Gastroesophageal sphincter (tissue), 4 donors: ENCODE measurements at regions not wholly inside any gene's neighbourhood (a gene's known extent, or its start where the extent isn't known, plus 50 kb on each side); places are given as distances from the start of the nearest gene placed in this dataset.

Experiments
- ATAC-seq: fragments of 150-250 bp; one replicate; pipeline ENCODE4 v1.9.1; 2016; ENCODE audit warnings: mild to moderate bottlenecking, moderate library complexity
- H3K27ac ChIP-seq, 4 donors: fragments of 200-600 bp; sonication (generic) in 3 of 4; 1 replicate in 3 of 4; 2 replicates in 1 of 4; pipeline ENCODE4 v1.5.1; 2016 to 2019
- H3K27me3 ChIP-seq: fragments of 200-600 bp; sonication (generic); one replicate; pipeline ENCODE4 v1.5.1; 2019
- H3K36me3 ChIP-seq, 2 donors: fragments of 200-600 bp; sonication (generic); one replicate each; pipeline ENCODE4 v1.5.1; 2019; ENCODE audit warnings: control low read depth in 1 of 2
- H3K4me1 ChIP-seq, 3 donors: fragments of 200-600 bp; sonication (generic); 1 replicate in 2 of 3; 2 replicates in 1 of 3; pipeline ENCODE4 v1.5.1; 2016 to 2019; ENCODE audit warnings: control low read depth in 2 of 3
- H3K4me3 ChIP-seq, 2 donors: fragments of 200-600 bp; sonication (generic); one replicate each; pipeline ENCODE4 v1.5.1; 2019; ENCODE audit warnings: mild to moderate bottlenecking in 1 of 2, moderate library complexity in 1 of 2
- H3K9me3 ChIP-seq, 3 donors: fragments of 200-600 bp; sonication (generic); one replicate each; pipeline ENCODE4 v1.5.1; 2017 to 2019; ENCODE audit warnings: control low read depth in 2 of 3
- EP300 ChIP-seq: sonication (generic); formaldehyde crosslinking; IDR thresholded peaks from one replicate; pipeline ENCODE4 v1.6.1; 2017; ENCODE audit warnings: antibody characterized with exemption, mild to moderate bottlenecking
- POLR2A ChIP-seq, 2 donors: fragments of 450-650 bp; IDR thresholded peaks; one replicate each; pipeline ENCODE4 v1.6.1; 2017; ENCODE audit warnings: antibody characterized with exemption in 2 of 2, mild to moderate bottlenecking in 2 of 2, moderate library complexity in 1 of 2
- POLR2AphosphoS5 ChIP-seq: sonication (generic); formaldehyde crosslinking; IDR thresholded peaks from one replicate; pipeline ENCODE4 v1.6.1; 2017; ENCODE audit warnings: antibody characterized with exemption
- WGBS, 2 donors: methylation state at CpG; one replicate each; pipeline ENCODE4 v1.1.5; 2018; ENCODE audit warnings: low coverage in 1 of 2; 5-methylcytosine and 5-hydroxymethylcytosine counted together
- TF ChIP-seq, protein P1 (sequence below), 4 experiments: fragments of 200-600 bp in 2 of 4; fragments of 450-650 bp in 2 of 4; sonication (generic) in 1 of 4; IDR thresholded peaks; one replicate each; pipeline ENCODE4 v1.5.1; 2017 to 2019; ENCODE audit warnings: antibody characterized with exemption in 4 of 4, mild to moderate bottlenecking in 2 of 4, moderate library complexity in 2 of 4

DNA sequence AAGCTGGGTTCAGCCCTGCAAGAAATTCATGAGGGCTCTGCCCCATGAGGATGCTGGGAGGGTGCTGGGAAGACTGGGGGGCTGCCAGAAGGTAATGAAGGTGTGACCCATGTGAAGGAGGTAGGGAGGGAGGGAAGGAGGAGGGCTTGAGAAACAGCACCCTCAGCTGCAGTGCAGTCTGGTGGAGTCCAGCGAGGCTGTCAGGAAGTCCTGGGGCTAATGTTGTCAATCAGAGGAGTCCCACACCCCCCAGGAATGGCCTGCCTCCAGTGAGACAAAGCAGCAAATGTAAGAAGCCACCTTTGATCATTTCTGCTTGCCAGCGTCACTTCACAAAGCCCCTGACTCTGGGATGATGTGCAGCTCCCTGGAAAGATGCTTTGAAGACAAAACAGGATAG lies 248.4 kb downstream of the SH3BP4 start:
- ATAC-seq: no peak
- TF ChIP-seq, protein P1, sequence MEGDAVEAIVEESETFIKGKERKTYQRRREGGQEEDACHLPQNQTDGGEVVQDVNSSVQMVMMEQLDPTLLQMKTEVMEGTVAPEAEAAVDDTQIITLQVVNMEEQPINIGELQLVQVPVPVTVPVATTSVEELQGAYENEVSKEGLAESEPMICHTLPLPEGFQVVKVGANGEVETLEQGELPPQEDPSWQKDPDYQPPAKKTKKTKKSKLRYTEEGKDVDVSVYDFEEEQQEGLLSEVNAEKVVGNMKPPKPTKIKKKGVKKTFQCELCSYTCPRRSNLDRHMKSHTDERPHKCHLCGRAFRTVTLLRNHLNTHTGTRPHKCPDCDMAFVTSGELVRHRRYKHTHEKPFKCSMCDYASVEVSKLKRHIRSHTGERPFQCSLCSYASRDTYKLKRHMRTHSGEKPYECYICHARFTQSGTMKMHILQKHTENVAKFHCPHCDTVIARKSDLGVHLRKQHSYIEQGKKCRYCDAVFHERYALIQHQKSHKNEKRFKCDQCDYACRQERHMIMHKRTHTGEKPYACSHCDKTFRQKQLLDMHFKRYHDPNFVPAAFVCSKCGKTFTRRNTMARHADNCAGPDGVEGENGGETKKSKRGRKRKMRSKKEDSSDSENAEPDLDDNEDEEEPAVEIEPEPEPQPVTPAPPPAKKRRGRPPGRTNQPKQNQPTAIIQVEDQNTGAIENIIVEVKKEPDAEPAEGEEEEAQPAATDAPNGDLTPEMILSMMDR (IDR thresholded peaks at IDR 0.05): no peak
- TF ChIP-seq POLR2AphosphoS5 (no peak), EP300 (no peak), POLR2A (IDR thresholded peaks at IDR 0.05) (no peak)
- no peak overlapping the region for H3K27ac ChIP-seq
- no peak overlapping the region for H3K4me3 ChIP-seq
- H3K4me1 ChIP-seq: no peaks in the 10 kb centered on the region
- H3K36me3 ChIP-seq: no peaks in the 10 kb centered on the region
- H3K9me3 ChIP-seq: no peaks in the 10 kb centered on the region
- H3K27me3 ChIP-seq: peaks cover 9% of the 10 kb centered on the region
- 53 to 73% methylated on average over 2 of the region's 2 CpGs for WGBS, 2 donors

DNA sequence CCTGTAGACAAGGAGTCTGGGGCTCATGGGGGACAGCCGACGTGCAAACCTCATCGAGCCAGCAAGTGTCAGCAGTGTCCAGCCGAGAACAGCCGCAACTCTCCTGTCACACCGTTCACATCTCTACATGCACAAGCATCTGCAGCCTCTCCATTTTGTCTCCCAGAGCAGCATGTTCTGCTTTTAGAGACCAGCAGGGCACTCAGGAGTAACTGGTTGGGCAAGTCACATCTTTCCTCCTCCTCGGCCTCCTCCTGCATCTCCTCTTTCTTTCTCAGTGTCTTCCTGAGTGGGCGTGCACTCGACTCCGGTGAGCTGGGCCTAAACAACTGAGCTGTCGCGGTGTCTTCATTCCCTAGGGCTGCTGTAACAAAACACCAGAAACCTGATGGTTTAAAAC lies 249.9 kb downstream of the SH3BP4 start:
- Histone ChIP-seq H3K27me3 (peaks cover 8% of the 10 kb centered on the region), H3K4me3 (no peak overlapping the region), H3K4me1 (no peaks in the 10 kb centered on the region), H3K36me3 (no peaks in the 10 kb centered on the region), H3K9me3 (no peaks in the 10 kb centered on the region), H3K27ac (no peak overlapping the region)
- no peak for ATAC-seq
- TF ChIP-seq POLR2AphosphoS5 (no peak), POLR2A (IDR thresholded peaks at IDR 0.05) (no peak), EP300 (no peak)
- TF ChIP-seq, protein P1 (IDR thresholded peaks at IDR 0.05): no peak
- WGBS, 2 donors: 45 to 88% methylated on average over 4 to 11 of the region's 12 CpGs

DNA sequence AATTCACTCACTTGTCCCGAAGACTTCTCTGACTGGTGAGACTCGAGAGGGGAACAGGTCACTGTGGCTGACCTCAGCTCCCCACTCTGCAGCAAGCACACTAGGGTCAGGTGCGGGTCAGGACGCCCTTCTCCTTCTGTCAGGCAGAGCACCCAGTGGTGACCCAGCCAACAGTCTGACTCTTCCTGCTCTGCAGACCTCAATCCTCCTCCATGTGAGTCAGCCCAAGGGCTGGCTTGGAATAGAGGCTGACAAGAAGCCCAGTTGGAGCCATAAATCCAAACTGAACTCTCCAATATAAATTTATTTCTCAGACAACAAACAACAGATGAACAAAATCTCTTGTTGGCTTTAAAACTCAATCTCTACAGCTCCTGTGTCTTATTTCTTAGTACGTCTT lies 253.1 kb downstream of the SH3BP4 start:
- no peak for ATAC-seq
- H3K4me3 ChIP-seq: no peak overlapping the region
- no peaks in the 10 kb centered on the region for H3K4me1 ChIP-seq
- H3K36me3 ChIP-seq: no peaks in the 10 kb centered on the region
- H3K9me3 ChIP-seq: peaks cover 0 to 3% (median 0%) of the 10 kb centered on the region in 3 donors
- TF ChIP-seq POLR2A (IDR thresholded peaks at IDR 0.05) (no peak), POLR2AphosphoS5 (no peak), EP300 (no peak)
- TF ChIP-seq, protein P1 (IDR thresholded peaks at IDR 0.05): no peak
- no peak overlapping the region for H3K27ac ChIP-seq
- H3K27me3 ChIP-seq: peaks cover 21% of the 10 kb centered on the region
- 62 to 93% methylated on average over 1 to 3 of the region's 5 CpGs for WGBS, 2 donors

DNA sequence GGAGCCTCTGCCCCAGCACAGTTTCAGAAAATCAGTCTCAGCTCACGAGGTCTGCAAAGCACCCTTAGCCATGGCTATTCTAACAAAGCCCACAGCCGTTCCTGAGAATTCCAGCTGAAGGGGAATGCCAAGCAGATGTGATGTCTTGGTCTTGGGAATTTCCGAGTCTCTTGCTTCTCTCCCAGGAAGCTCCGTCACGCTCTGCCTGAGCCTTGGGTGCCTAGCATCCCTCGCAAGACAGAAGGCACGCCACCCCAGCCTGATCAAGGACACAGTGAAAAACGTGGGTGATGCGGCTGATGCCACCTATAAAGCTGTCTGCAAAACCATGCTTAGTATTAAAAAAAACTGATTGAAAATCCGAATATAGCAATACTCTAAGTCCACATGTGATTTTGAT lies 254.6 kb downstream of the SH3BP4 start:
- TF ChIP-seq POLR2AphosphoS5 (no peak), POLR2A (IDR thresholded peaks at IDR 0.05) (no peak), EP300 (no peak)
- TF ChIP-seq, protein P1 (IDR thresholded peaks at IDR 0.05): no peak
- 71 to 89% methylated on average over 1 to 3 of the region's 10 CpGs for WGBS, 2 donors
- Histone ChIP-seq H3K27ac (no peak overlapping the region), H3K4me3 (no peak overlapping the region), H3K27me3 (peaks cover 21% of the 10 kb centered on the region), H3K36me3 (no peaks in the 10 kb centered on the region), H3K9me3 (peaks cover 0 to 3% (median 0%) of the 10 kb centered on the region in 3 donors), H3K4me1 (no peaks in the 10 kb centered on the region)
- no peak for ATAC-seq

DNA sequence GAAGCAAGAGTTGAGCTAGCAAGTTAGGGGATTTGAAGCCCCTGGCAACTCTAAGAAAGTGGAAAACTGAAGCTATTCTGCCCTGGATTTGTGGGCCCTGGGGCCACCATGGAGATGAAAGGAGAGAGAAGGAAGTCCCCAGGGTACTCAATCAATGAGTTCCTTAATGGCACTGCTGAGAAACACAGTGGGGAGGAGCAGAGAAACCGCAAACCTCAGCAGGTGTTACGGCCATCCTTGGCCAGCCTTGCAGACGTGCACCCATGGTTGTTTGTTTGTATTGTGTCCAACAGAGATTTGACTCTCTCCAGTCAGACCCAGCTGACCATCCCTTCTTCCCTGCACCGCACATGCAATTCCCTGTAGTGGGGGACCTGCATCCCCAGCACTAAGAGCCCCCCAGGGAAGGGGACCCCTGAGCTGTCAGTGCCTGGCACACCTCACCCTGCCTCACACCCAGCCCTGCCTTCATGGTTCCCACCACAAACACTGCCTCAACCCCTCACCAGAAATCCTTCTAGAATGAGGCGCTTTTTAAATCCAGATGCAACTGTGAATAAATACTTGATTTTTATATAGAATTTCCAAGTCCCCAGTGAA lies 255.3 kb downstream of the SH3BP4 start:
- no peak overlapping the region for H3K4me3 ChIP-seq
- ATAC-seq: no peak
- no peaks in the 10 kb centered on the region for H3K36me3 ChIP-seq
- no peak for TF ChIP-seq POLR2A (IDR thresholded peaks at IDR 0.05)
- TF ChIP-seq, protein P1 (IDR thresholded peaks at IDR 0.05): no peak
- H3K4me1 ChIP-seq: no peaks in the 10 kb centered on the region
- no peak overlapping the region for H3K27ac ChIP-seq
- H3K27me3 ChIP-seq: peaks cover 21% of the 10 kb centered on the region
- 60 to 66% methylated on average over 2 to 4 of the region's 5 CpGs for WGBS, 2 donors
- peaks cover 0 to 3% (median 0%) of the 10 kb centered on the region in 3 donors for H3K9me3 ChIP-seq
